HFFc6 (cell line): ENCODE measurements at regions not wholly inside any gene's neighbourhood (a gene's known extent, or its start where the extent isn't known, plus 50 kb on each side); places are given as distances from the start of the nearest gene placed in this dataset.
"Not testable (repeated sequence)": the region's sequence is repeated elsewhere in the genome, so short reads cannot be mapped to it uniquely, and the experiment has no call there.

ENCODE experiments used
- DNase-seq: peaks from one replicate; pipeline ENCODE4 v3.0.0-alpha.2; 2018
- H3K27ac Mint-ChIP-seq: 2 replicates; pipeline ENCODE4 v1.8.0; 2020; ENCODE audit warnings: mild to moderate bottlenecking, mixed read lengths
- H3K27me3 Mint-ChIP-seq: 2 replicates; pipeline ENCODE4 v1.8.0; 2021; ENCODE audit warnings: mild to moderate bottlenecking, moderate library complexity, mixed read lengths; ENCODE audit not compliant: insufficient read depth
- H3K36me3 Mint-ChIP-seq: 2 replicates; pipeline ENCODE4 v1.8.0; 2021; ENCODE audit warnings: low read depth, mixed read lengths
- H3K4me1 Mint-ChIP-seq: 2 replicates; pipeline ENCODE4 v1.8.0; 2020; ENCODE audit warnings: low read depth, mixed read lengths
- H3K4me3 Mint-ChIP-seq: 2 replicates; pipeline ENCODE4 v1.8.0; 2020; ENCODE audit warnings: mild to moderate bottlenecking, moderate library complexity, mixed read lengths
- H3K9me3 Mint-ChIP-seq: 2 replicates; pipeline ENCODE4 v1.8.0; 2020; ENCODE audit warnings: mild to moderate bottlenecking, mixed read lengths
- CTCF ChIP-seq: fragments of 200-600 bp; sonication (generic); IDR thresholded peaks from 2 replicates; pipeline ENCODE4 v1.5.0; 2021; ENCODE audit warnings: antibody characterized with exemption, mild to moderate bottlenecking

DNA sequence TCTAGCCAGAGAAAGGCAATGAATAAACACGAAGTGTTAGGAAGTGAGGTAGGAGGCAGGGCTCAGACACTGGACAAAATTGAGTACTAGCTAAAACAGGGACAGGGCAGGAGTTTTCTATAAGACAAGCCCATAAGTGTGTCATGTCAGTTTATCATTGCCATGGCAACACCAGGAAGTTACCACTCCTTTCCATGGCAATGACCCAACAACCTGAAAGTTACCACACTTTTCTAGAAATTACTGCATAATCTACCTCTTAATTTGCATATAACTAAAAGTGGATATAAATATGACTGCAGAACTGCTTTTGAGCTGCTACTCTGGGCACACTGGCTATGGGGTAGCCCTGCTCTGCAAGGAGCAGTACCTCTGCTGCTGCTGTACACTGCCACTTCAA, 442.5 kb upstream of the COX7C start:
- H3K27me3 Mint-ChIP-seq = no peaks in the 10 kb centered on the region
- H3K4me1 Mint-ChIP-seq = no peaks in the 10 kb centered on the region
- H3K36me3 Mint-ChIP-seq = no peaks in the 10 kb centered on the region
- no peak overlapping the region for H3K27ac Mint-ChIP-seq
- TF ChIP-seq CTCF = no peak
- no peak overlapping the region for H3K4me3 Mint-ChIP-seq
- DNase-seq = no peak
- H3K9me3 Mint-ChIP-seq = peaks cover 20% of the 10 kb centered on the region

GRCh38 chr5:86199287-86199686, 418.5 kb upstream of the COX7C start:
- Mint-ChIP-seq H3K36me3 (no peaks in the 10 kb centered on the region), H3K4me3 (no peak overlapping the region), H3K27ac (no peak overlapping the region), H3K4me1 (no peaks in the 10 kb centered on the region), H3K9me3 (peaks cover 24% of the 10 kb centered on the region), H3K27me3 (no peaks in the 10 kb centered on the region)
- no peak for TF ChIP-seq CTCF
- no peak for DNase-seq

DNA sequence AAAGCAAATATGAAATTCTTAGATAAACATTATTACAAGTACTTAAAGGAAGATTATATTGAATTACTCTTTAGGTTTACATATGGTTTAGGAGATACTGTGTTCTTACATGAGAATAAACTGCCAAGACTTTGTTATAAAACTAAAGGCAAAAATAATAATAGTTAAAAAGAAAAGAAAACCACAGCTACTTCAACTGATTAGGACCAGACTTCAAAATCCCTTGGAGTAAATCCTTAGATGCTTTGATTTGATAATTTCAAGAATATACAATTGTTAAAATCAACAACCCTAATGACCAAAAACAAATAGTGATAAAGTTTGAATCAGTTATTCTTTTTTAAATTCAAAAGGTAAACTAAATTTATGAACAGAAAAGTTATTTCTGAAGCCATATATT, 389.6 kb upstream of the COX7C start:
- Mint-ChIP-seq H3K4me1 (no peaks in the 10 kb centered on the region), H3K27ac (no peak overlapping the region), H3K4me3 (no peak overlapping the region), H3K36me3 (peaks cover 5% of the 10 kb centered on the region; the same call in 1 of the 2 replicates), H3K9me3 (peaks cover 11% of the 10 kb centered on the region), H3K27me3 (no peaks in the 10 kb centered on the region)
- no peak for TF ChIP-seq CTCF
- DNase-seq = no peak

DNA sequence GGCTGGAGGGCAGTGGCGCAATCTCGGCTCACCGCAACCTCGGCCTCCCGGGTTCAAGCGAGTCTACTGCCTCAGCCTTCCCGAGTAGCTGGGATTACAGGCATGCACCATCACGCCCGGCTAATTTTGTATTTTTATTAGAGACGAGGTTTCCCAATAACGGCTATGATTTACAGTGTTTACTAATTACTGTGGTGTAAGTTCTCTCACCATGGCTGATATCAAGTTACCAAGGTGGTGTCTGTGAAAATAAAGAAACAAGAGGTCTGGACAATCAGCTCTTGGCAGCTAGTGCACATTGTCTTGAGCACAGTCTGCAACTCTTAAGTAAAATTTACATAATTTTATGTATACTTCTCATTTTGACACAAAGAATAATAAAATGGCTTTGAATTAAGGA, 385.5 kb upstream of the COX7C start:
- H3K36me3 Mint-ChIP-seq = no peaks in the 10 kb centered on the region
- no peaks in the 10 kb centered on the region for H3K4me1 Mint-ChIP-seq
- H3K27me3 Mint-ChIP-seq = no peaks in the 10 kb centered on the region
- TF ChIP-seq CTCF = no peak
- DNase-seq = no peak
- H3K9me3 Mint-ChIP-seq = peaks cover 8% of the 10 kb centered on the region
- no peak overlapping the region for H3K4me3 Mint-ChIP-seq
- H3K27ac Mint-ChIP-seq = no peak overlapping the region

DNA sequence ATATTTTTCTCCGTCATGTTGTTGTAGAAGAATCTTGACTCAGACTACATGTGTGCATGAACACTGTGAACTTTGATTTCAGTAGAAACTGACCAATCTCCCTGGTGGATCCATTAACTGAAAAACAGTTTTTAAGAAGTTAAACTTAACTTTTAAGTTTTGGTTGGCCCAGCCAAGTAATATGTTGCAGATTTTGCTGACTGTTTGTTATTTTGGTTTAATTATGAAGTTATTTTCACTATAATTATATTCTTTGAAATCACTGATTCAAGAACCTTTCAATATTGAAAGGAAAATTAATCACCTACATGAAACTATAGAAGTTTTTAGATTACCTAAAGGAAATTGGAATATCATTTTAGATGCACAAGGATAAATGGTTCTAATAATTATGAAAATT, 373.6 kb upstream of the COX7C start:
- no peak for TF ChIP-seq CTCF
- H3K36me3 Mint-ChIP-seq = no peaks in the 10 kb centered on the region
- no peak overlapping the region for H3K27ac Mint-ChIP-seq
- H3K4me1 Mint-ChIP-seq = no peaks in the 10 kb centered on the region
- peaks cover 29% of the 10 kb centered on the region for H3K9me3 Mint-ChIP-seq
- DNase-seq = no peak
- H3K27me3 Mint-ChIP-seq = peaks cover under 1% of the 10 kb centered on the region; the same call in 1 of the 2 replicates
- H3K4me3 Mint-ChIP-seq = no peak overlapping the region

DNA sequence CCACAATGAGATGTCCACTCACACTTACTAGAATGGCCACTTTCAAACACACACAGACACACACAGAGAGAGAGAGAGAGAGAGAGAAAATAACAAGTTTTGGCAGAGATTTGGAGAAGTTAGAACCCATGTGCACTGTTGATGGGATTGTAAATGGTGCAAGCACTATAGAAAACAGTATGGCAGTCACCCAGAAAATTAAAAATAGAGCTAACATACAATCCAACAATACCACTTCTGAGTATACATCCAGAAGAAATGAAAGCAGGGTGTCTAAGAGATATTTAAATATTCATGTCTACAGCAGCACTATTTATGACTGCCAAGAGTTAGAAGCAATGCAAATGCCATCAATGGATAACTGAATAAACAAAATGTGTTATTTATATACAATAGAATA, 359.9 kb upstream of the COX7C start:
- Mint-ChIP-seq H3K27me3 (no peaks in the 10 kb centered on the region), H3K36me3 (no peaks in the 10 kb centered on the region), H3K4me3 (no peak overlapping the region), H3K4me1 (no peaks in the 10 kb centered on the region), H3K9me3 (peaks cover 31% of the 10 kb centered on the region), H3K27ac (no peak overlapping the region)
- TF ChIP-seq CTCF = no peak
- DNase-seq = no peak

GRCh38 chr5:86284400-86285190, 333.1 kb upstream of the COX7C start:
- H3K4me1 Mint-ChIP-seq, H3K27me3 Mint-ChIP-seq, H3K36me3 Mint-ChIP-seq, H3K4me3 Mint-ChIP-seq, DNase-seq, H3K27ac Mint-ChIP-seq: not testable (repeated sequence)
- peaks cover 16% of the 10 kb centered on the region for H3K9me3 Mint-ChIP-seq

GRCh38 chr5:86287437-86287836, 330.3 kb upstream of the COX7C start:
- H3K9me3 Mint-ChIP-seq = peaks cover 27% of the 10 kb centered on the region
- not testable (repeated sequence) for H3K27me3 Mint-ChIP-seq, H3K27ac Mint-ChIP-seq, H3K4me3 Mint-ChIP-seq, DNase-seq, H3K36me3 Mint-ChIP-seq, H3K4me1 Mint-ChIP-seq
